Stomach (tissue), 8 donors: ENCODE measurements at regions not wholly inside any gene's neighbourhood (a gene's known extent, or its start where the extent isn't known, plus 50 kb on each side); places are given as distances from the start of the nearest gene placed in this dataset.

ENCODE experiments used
- DNase-seq, 2 donors: peaks; one replicate each; pipeline versions ENCODE4 v3.0.0 to v3.0.0-alpha.2; 2013 to 2019
- H3K27ac ChIP-seq, 5 donors: fragments of 200-600 bp in 4 of 5; sonication (generic) in 4 of 5; one replicate each; pipeline ENCODE4 v1.5.1; 2013 to 2019; ENCODE audit warnings: mild to moderate bottlenecking in 1 of 5, moderate library complexity in 1 of 5
- H3K27me3 ChIP-seq, 3 donors: fragments of 200-600 bp; sonication (generic); one replicate each; pipeline ENCODE4 v1.5.1; 2017 to 2019; ENCODE audit warnings: mixed run types in 1 of 3
- H3K36me3 ChIP-seq, 4 donors: fragments of 200-600 bp; sonication (generic); 1 replicate in 3 of 4; 2 replicates in 1 of 4; pipeline ENCODE4 v1.5.1; 2016 to 2019
- H3K4me1 ChIP-seq, 4 donors: fragments of 200-600 bp; sonication (generic); one replicate each; pipeline ENCODE4 v1.5.1; 2016 to 2019
- H3K4me3 ChIP-seq, 4 donors: fragments of 200-600 bp; sonication (generic) in 3 of 4; one replicate each; pipeline ENCODE4 v1.5.1; 2016 to 2019; ENCODE audit warnings: mild to moderate bottlenecking in 1 of 4
- H3K9me3 ChIP-seq, 4 donors: fragments of 200-600 bp; sonication (generic); one replicate each; pipeline ENCODE4 v1.5.1; 2016 to 2019
- CTCF ChIP-seq, 7 experiments: fragments of 450-650 bp in 4 of 7; fragments of 200-600 bp in 3 of 7; sonication (generic) in 3 of 7; IDR thresholded peaks; one replicate each; pipeline ENCODE4 v1.5.1; 2016 to 2019; ENCODE audit warnings: antibody characterized with exemption in 7 of 7, control low read depth in 2 of 7, mild to moderate bottlenecking in 1 of 7
- EP300 ChIP-seq: sonication (generic); formaldehyde crosslinking; IDR thresholded peaks from one replicate; pipeline ENCODE4 v1.6.1; 2017; ENCODE audit warnings: antibody characterized with exemption
- POLR2A ChIP-seq, 4 donors: fragments of 450-650 bp; IDR thresholded peaks; one replicate each; pipeline ENCODE4 v1.6.1; 2016; ENCODE audit warnings: antibody characterized with exemption in 4 of 4, control low read depth in 2 of 4, mild to moderate bottlenecking in 1 of 4, moderate library complexity in 1 of 4
- POLR2AphosphoS5 ChIP-seq, 3 donors: sonication (generic); formaldehyde crosslinking; IDR thresholded peaks; one replicate each; pipeline ENCODE4 v1.6.1; 2016; ENCODE audit warnings: antibody characterized with exemption in 3 of 3
- WGBS, 5 donors: extraction: QIAGEN DNeasy Blood & Tissue Kit in 3 of 5; methylation state at CpG; one replicate each; pipeline versions ENCODE4 v1.1.5 to v1.1.7; 2013 to 2018; 5-methylcytosine and 5-hydroxymethylcytosine counted together
- intact Hi-C: fragments of 100-400 bp; cut with DNase I; formaldehyde crosslinking; loops from one replicate; pipeline ENCODE4 v1.15.1; 2023; ENCODE audit warnings: low total_unique reads
- donor health status: healthy with polysubstance abuse.
- donor health status: Bipolar disorder and iron deficiency.
- donor health status: healthy.

- Histone ChIP-seq H3K27ac (no peak overlapping the region), H3K4me1 (no peaks in the 10 kb centered on the region), H3K9me3 (no peaks in the 10 kb centered on the region), H3K4me3 (no peak overlapping the region), H3K36me3 (no peaks in the 10 kb centered on the region), H3K27me3 (peaks cover 0 to 4% (median 2%) of the 10 kb centered on the region in 3 donors)
- DNase-seq: no peak
- TF ChIP-seq POLR2AphosphoS5 (IDR thresholded peaks at IDR 0.05) (no peak), POLR2A (IDR thresholded peaks at IDR 0.05) (no peak), EP300 (no peak)
- intact Hi-C loops: no loop called here
- 42 to 44% (median 43%) methylated on average over 2 of the region's 2 CpGs for WGBS, 5 donors
Observed at GRCh38 chr10:6813856-6814255, 233.8 kb upstream of the PRKCQ start.

GRCh38 chr10:6813306-6813705 is 233.2 kb upstream of the PRKCQ start:
- Histone ChIP-seq H3K36me3 (no peaks in the 10 kb centered on the region), H3K27me3 (no peaks in the 10 kb centered on the region), H3K4me1 (no peaks in the 10 kb centered on the region), H3K9me3 (no peaks in the 10 kb centered on the region), H3K27ac (no peak overlapping the region), H3K4me3 (no peak overlapping the region)
- DNase-seq: no peak
- 54 to 79% (median 57%) methylated on average over 3 of the region's 3 CpGs for WGBS, 5 donors
- TF ChIP-seq CTCF (IDR thresholded peaks at IDR 0.05) (no peak), POLR2AphosphoS5 (IDR thresholded peaks at IDR 0.05) (no peak), POLR2A (IDR thresholded peaks at IDR 0.05) (no peak), EP300 (no peak)
- intact Hi-C loops: no loop called here

- Histone ChIP-seq H3K4me3 (no peak overlapping the region), H3K36me3 (no peaks in the 10 kb centered on the region), H3K27ac (no peak overlapping the region), H3K9me3 (no peaks in the 10 kb centered on the region), H3K4me1 (no peaks in the 10 kb centered on the region), H3K27me3 (no peaks in the 10 kb centered on the region)
- intact Hi-C loops: no loop called here
- no peak for TF ChIP-seq POLR2AphosphoS5 (IDR thresholded peaks at IDR 0.05)
- TF ChIP-seq POLR2A (IDR thresholded peaks at IDR 0.05): no peak
- no peak for TF ChIP-seq CTCF (IDR thresholded peaks at IDR 0.05)
- no peak for TF ChIP-seq EP300
- 53 to 80% (median 75%) methylated on average over 3 of the region's 3 CpGs for WGBS, 5 donors
- DNase-seq: no peak
Observed at GRCh38 chr10:6811153-6811552, 231.1 kb upstream of the PRKCQ start.

- Histone ChIP-seq H3K27ac (no peak overlapping the region), H3K4me1 (no peaks in the 10 kb centered on the region), H3K27me3 (no peaks in the 10 kb centered on the region), H3K4me3 (no peak overlapping the region), H3K9me3 (no peaks in the 10 kb centered on the region), H3K36me3 (no peaks in the 10 kb centered on the region)
- 31 to 71% (median 65%) methylated on average over 1 of the region's 1 CpG for WGBS, 5 donors
- no peak for DNase-seq
- intact Hi-C loops: no loop called here
- TF ChIP-seq POLR2A (IDR thresholded peaks at IDR 0.05) (no peak), CTCF (IDR thresholded peaks at IDR 0.05) (no peak), EP300 (no peak), POLR2AphosphoS5 (IDR thresholded peaks at IDR 0.05) (no peak)
Observed at GRCh38 chr10:6803427-6803783, 223.3 kb upstream of the PRKCQ start.

- Histone ChIP-seq H3K27ac (no peak overlapping the region), H3K27me3 (no peaks in the 10 kb centered on the region), H3K9me3 (no peaks in the 10 kb centered on the region), H3K36me3 (no peaks in the 10 kb centered on the region), H3K4me1 (no peaks in the 10 kb centered on the region), H3K4me3 (no peak overlapping the region)
- intact Hi-C loops: no loop called here
- TF ChIP-seq POLR2A (IDR thresholded peaks at IDR 0.05) (no peak), POLR2AphosphoS5 (IDR thresholded peaks at IDR 0.05) (no peak), CTCF (IDR thresholded peaks at IDR 0.05) (no peak), EP300 (no peak)
- DNase-seq: no peak
- 54 to 79% (median 65%) methylated on average over 5 to 6 of the region's 6 CpGs for WGBS, 5 donors
Observed at GRCh38 chr10:6802759-6803426, 222.8 kb upstream of the PRKCQ start.
